HG03432 (cell line): ENCODE measurements at regions not wholly inside any gene's neighbourhood (a gene's known extent, or its start where the extent isn't known, plus 50 kb on each side); places are given as distances from the start of the nearest gene placed in this dataset.
"Not testable (repeated sequence)": the region's sequence is repeated elsewhere in the genome, so short reads cannot be mapped to it uniquely, and the experiment has no call there.

Source experiments
- ATAC-seq: cut with Tn5 transposase; IDR thresholded peaks from one replicate; pipeline ENCODE4 v1.9.1; 2021; ENCODE audit warnings: mild to moderate bottlenecking, moderate library complexity; ENCODE audit not compliant: unreplicated experiment

GRCh38 chr2:216776066-216776850, 80.9 kb upstream of the IGFBP5 start:
- no peak for ATAC-seq

DNA sequence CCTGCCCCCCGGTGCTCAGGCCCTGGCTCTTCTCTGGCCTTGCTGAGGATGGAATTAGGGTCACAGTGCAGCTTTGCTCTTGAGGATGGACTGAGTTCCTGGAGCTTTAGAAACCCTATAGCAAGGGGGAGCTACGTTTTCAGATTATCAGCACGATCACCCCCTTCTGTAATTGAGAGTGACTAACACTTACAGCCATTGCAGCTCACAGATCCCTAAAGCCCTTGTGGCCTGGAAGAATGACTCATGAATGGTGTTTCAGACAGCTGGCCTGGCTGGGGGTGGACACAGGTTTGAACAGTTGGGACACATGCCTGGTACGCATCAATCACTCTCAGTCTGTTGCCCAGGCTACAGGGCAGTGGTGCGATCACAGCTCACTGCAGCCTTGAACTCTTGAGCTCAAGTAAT, 79.7 kb upstream of the IGFBP5 start:
- no peak for ATAC-seq

- ATAC-seq, result no peak
These were observed 79.3 kb upstream of the IGFBP5 start for GRCh38 chr2:216774620-216775019.

GRCh38 chr2:216774180-216774579, 78.8 kb upstream of the IGFBP5 start:
- no peak for ATAC-seq

DNA sequence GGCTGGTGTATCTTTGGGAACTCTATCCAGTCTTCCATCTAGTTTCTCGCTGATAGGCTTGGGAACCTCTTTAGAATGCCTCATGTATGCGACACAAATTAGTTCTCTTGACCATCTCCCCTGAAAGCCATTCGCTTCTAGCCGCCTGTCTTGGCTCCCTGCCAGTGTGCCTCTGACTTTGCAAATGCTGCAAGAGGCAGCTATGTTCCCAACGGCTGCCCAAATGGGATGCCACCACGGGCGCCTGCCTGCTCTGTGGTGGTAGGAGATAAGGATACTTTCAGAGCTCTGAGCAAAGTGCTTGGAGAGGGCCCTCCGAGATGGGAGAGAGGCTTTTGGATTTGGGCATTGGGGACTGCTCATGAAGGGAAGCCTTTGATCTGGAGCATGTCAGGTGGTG, 77.7 kb upstream of the IGFBP5 start:
- no peak for ATAC-seq

DNA sequence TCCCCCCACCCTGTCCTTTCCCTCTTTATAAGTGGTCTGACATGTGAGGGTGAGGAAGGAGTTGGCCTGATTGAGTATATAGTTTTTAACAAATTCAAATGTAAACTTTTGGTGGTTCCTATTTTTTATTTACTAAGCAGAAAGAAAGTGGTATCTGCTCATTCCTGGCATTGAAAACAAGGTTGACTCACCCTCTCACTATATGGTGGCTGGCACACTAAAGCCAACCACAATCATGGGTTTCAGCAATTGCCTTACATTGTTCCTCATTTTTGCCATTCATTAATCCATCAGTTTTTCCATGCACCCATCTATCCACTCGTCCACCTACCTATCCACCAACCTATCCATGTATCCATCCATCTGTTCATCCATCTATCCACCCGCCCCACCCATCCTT, 75.4 kb upstream of the IGFBP5 start:
- no peak for ATAC-seq

GRCh38 chr2:216770050-216770449, 74.7 kb upstream of the IGFBP5 start:
- no peak for ATAC-seq

DNA sequence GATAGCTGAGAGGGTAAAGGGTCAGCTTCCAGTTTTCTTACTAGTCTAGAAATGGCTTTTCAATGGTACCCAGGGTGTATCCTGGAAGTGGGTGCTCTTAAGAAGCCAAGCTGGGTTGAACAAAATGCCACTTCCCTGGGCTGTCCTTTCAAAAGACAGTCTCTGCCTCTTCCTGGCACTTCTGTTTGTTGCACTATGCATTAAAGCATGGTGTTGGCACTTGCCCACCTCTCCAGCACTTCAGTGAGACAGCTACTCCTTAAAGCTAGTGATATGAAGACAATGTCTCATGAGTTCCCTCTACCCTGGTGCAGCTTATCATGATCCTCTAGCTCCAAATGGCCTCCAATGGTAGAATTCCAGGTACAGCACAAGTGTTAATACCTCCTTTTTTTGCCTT, 74.3 kb upstream of the IGFBP5 start:
- no peak for ATAC-seq

DNA sequence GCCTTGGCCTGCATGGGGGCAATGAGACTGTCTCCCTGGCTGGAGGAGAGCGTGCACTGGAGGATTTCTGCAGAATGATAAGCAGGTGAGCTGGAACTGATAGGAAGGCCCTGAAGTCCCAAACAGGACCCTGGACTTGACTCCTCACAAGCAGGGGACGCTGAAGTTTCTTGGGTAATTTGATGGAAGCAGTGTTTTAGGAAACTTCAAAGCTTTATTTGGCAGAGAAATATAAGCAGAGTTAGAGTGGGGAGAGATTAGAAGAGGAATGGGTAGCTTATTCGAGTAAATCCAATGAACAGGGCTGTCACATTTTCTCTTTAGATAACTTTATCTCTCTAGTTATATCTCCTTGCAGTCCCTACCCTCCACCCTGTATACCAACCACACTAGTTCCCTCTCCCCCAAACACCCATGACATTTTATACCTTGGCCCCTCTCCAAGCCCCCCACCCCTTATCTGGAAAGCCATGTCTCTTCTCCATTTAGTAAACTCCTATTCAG, 73.6 kb upstream of the IGFBP5 start:
- no peak for ATAC-seq

DNA sequence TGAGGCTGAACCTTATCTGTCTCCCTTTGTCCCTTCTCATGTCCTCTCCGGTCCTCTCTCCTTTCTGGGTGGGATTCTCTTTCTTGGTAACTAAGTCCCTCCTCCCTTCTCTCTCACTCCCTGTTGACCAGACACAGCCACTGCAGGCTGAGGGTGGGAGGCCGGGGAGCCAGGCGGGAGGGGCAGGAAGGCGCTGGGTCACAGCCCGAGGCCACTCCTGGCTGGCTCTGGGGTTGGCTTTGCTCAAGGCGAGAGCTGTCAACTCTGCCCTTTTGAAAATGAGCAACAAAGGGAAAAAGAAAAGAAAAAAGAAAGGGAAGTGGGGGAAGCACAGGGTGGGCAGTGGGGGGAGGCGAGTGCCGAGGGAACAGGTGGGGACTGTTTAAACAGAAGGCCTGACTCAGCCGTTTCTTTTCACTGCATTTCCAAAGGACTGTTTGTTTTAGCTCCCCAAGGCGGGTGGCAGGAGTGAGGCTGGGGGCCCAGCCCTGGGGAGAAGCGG, 70.5 kb upstream of the IGFBP5 start:
- ATAC-seq, result no peak

DNA sequence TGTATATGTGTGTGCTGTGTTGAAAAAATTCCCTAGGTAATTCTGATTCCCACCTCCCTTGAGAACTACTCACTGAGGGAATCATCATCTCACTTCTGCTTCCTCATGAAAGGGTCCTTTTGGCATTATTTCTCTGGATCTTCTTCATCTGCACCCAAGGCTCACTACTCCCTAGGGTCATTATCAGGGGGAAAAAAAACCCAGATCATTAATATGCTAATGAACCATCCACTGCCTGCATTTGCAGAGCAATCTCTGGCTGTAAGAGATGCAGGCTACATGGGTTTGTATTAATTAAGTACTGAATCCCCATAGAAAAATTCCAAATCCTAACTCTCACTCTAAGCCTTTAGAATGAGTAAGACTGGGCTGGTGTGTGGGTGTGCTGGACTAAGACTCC, 68.0 kb upstream of the IGFBP5 start:
- no peak for ATAC-seq

DNA sequence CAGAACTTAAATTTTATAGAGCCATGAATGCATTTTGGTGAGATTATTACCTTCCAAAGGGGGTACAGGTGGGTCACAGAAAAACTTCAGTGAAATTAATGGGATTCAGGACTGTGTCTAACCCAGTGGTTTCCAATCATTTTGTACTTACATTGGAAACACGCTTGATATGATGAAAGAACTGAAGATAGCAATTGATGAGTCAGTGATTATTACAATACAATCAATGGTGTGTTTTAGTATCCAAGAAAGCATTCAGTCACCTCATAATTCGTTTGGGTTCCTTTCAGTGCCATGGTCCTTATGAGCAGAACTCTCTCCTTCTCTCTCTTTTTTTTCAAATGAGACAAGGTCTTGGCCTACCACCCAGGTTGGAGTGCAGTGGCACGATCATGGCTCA, 66.5 kb upstream of the IGFBP5 start:
- no peak for ATAC-seq

DNA sequence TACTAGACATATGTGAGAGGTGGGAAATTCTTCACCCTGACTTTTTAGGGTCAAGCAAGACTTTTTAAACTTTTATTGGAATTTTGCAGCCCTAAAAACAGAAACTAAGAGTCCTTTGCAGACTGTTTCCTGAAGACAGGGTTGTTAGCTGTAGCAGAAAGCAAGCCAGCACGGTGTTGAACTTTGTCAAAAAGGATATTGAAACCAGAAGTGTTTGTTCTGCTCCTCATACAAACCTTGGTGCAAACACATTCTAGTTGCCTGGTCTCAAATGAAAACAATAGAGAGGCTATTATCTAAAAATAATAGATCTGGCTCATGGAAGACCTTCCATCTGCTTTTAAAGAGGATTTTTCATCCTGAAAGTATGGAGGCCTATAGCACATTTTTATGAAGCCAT, 65.8 kb upstream of the IGFBP5 start:
- no peak for ATAC-seq

GRCh38 chr2:216758256-216759155, 63.2 kb upstream of the IGFBP5 start:
- ATAC-seq, result no peak

- ATAC-seq, result no peak
These were observed 62.2 kb upstream of the IGFBP5 start for GRCh38 chr2:216757532-216757931.

GRCh38 chr2:216756435-216756834, 61.1 kb upstream of the IGFBP5 start:
- no peak for ATAC-seq

DNA sequence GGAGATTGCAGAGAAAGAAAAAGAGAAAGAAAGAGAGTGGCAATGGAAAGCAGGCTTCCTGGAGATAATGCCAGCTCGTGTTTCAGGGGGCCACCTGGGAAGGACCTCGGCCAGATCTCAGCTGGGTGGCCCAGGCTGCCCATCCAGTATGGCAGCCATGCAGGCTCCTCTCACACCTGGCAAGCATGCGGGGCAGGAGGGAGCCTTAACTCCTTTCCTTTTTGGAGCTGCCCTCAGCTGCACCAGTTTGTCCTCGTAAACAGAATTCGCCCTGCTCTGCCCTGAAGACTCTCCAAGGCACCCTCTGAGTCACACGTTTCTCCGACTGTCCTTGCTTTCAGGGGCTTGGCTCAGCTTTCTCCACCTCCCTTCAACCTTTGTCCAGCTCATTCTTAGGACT, 59.5 kb upstream of the IGFBP5 start:
- ATAC-seq, result no peak

DNA sequence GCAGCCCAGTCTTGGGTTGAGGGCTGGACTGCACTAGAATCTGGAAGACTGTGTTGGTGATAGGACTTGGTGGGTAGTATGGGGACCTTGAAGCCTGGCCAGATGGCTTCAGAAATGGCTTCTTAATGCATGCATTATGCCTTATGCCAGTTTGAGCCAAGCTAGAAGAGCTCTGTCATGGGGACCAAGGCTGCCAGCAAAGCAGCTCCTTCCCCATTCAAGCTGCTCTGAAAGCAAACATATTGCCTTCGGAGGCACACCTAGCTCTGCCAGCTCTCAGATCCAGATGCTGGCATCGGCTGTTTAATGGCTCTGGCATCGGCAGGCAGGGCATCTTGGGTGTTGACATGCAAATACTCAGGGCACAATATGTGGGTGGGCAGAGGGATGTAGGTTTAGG, 59.0 kb upstream of the IGFBP5 start:
- no peak for ATAC-seq

DNA sequence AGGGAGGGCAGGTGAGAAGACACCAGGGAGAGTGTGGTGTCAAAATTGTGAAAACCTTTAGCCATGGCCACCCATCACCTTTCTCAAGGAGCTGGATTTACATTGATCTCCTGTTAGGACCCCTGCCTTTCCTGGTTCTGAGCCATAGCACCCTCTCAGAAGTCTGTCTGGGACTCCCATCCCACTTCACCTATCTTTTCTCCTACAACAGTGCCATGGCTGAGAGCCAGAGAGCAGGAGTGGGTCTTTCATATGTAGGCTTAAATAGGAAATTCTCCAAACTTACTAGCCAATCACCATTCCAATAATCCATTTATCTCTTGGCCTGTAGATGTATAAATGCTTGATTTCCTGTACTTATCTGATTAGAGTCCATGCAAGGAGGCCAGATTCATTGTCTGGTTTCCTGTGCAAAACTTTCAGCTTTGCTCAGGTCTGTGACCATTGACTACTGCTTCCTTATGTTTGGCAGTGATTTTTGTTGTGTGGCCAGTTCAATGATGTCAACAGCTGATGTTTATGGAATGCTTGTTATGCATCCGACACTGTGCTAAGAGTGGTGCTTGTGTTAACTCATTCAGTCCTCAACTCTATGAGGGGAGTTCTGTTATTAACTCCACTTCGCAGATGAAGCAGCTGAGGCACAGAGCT, 57.6 kb upstream of the IGFBP5 start:
- no peak for ATAC-seq

- not testable (repeated sequence) for ATAC-seq
These were observed 55.4 kb upstream of the IGFBP5 start for GRCh38 chr2:216750750-216751149.

DNA sequence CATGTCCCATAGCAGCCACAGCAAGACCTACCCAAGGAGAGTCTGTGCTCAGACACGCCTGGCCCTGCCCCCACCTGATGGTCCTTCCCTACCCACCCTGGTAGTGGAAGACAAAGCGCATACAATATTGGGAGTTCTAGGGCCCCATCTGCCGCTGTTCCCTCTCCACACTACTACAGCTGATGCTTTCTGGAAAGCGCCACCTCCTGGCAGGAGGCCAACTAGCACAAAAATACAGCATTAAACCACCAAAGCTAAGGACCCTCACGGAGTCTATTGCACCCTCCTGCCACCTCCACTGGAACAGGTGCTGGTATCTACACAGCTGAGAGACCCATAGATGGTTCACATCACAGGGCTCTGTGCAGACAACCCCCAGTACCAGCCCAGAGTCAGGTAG, 50.9 kb upstream of the IGFBP5 start:
- not testable (repeated sequence) for ATAC-seq
